Renal cortical epithelial cell (primary cell): ENCODE measurements at regions not wholly inside any gene's neighbourhood (a gene's known extent, or its start where the extent isn't known, plus 50 kb on each side); places are given as distances from the start of the nearest gene placed in this dataset.

Source experiments
- DNase-seq: peaks from one replicate; pipeline ENCODE4 v3.0.0-alpha.2; 2011; ENCODE audit warnings: low read depth

GRCh38 chr5:115375893-115376292 lies 79.4 kb upstream of the CCDC112 start:
- peak; percentile 33 for DNase-seq

- DNase-seq = no peak
Observed at GRCh38 chr5:115374057-115374775, 77.8 kb upstream of the CCDC112 start.

GRCh38 chr5:115372146-115372545 lies 75.7 kb upstream of the CCDC112 start:
- peak; percentile 91 for DNase-seq

GRCh38 chr5:115369430-115370144 lies 73.1 kb upstream of the CCDC112 start:
- no peak for DNase-seq

- DNase-seq = peak; percentile 86
Observed at GRCh38 chr5:115366223-115366622, 69.8 kb upstream of the CCDC112 start.

- no peak for DNase-seq
Observed at GRCh38 chr5:115363879-115364278, 67.4 kb upstream of the CCDC112 start.

GRCh38 chr5:115360046-115360685 lies 63.7 kb upstream of the CCDC112 start:
- DNase-seq = peak; percentile 40

- no peak for DNase-seq
Observed at GRCh38 chr5:115355767-115356381, 59.4 kb upstream of the CCDC112 start.

GRCh38 chr5:115355095-115355494 lies 58.6 kb upstream of the CCDC112 start:
- DNase-seq = no peak

- DNase-seq = no peak
Observed at GRCh38 chr5:115354246-115354645, 57.8 kb upstream of the CCDC112 start.

- DNase-seq = no peak
Observed at GRCh38 chr5:115352571-115352970, 56.1 kb upstream of the CCDC112 start.

- DNase-seq = peak; percentile 90
Observed at GRCh38 chr5:115351356-115352195, 55.1 kb upstream of the CCDC112 start.

- DNase-seq = no peak
Observed at GRCh38 chr5:115350894-115351293, 54.4 kb upstream of the CCDC112 start.

- peak; percentile 94 for DNase-seq
Observed at GRCh38 chr5:115349001-115349817, 52.8 kb upstream of the CCDC112 start.

- no peak for DNase-seq
Observed at GRCh38 chr5:115348175-115348574, 51.7 kb upstream of the CCDC112 start.
